ENCODE measurements at regions not wholly inside any gene's neighbourhood (a gene's known extent, or its start where the extent isn't known, plus 50 kb on each side); places are given as distances from the start of the nearest gene placed in this dataset.
"Not testable (repeated sequence)": the region's sequence is repeated elsewhere in the genome, so short reads cannot be mapped to it uniquely, and the experiment has no call there.

DNA sequence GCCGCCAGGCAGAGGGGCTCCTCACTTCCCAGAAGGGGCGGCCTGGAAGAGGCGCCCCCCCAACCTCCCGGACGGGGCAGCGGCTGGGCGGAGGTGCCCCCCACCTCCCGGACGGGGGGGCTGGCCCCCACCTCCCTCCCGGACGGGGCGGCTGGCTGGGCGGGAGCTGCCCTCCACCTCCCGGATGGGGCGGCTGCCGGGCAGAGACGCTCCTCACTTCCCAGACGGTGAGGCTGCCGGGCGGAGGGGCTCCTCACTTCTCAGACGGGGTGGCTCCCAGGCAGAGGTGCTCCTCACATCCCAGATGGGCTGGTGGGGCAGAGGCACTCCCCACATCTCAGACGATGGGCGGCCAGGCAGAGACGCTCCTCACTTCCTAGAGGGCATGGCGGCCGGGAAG is 389.7 kb upstream of the EYS start:
- no peaks in the 10 kb centered on the region for H3K79me2 ChIP-seq
- H3K9me2 ChIP-seq (replicated peaks; ENCODE audit: insufficient read depth), result no peaks in the 10 kb centered on the region
- H3K4me2 ChIP-seq, result no peak overlapping the region
- DNase-seq (ENCODE audit: low spot score), result no peak
- H2AFZ ChIP-seq, result no peak overlapping the region
- H3K27me3 ChIP-seq, result no peaks in the 10 kb centered on the region
- no peak overlapping the region for H3K27ac ChIP-seq
- no peaks in the 10 kb centered on the region for H3K36me3 ChIP-seq (replicated peaks; ENCODE audit: insufficient read depth, low read depth)
- WGBS (ENCODE audit: low lambda C conversion rate, missing lambda C conversion rate), result 94% methylated on average over 8 of the region's 26 CpGs
- no peak overlapping the region for H3K4me3 ChIP-seq
- TF ChIP-seq EZH2phosphoT487 (IDR thresholded peaks at IDR 0.05; ENCODE audit: low read depth, severe bottlenecking, unreplicated experiment), result no peak
- no peaks in the 10 kb centered on the region for H3K9me3 ChIP-seq (ENCODE audit: low read depth)
- H4K20me1 ChIP-seq (ENCODE audit: insufficient read depth, poor library complexity, severe bottlenecking), result no peaks in the 10 kb centered on the region
- no peaks in the 10 kb centered on the region for H3K4me1 ChIP-seq (ENCODE audit: insufficient read depth)

DNA sequence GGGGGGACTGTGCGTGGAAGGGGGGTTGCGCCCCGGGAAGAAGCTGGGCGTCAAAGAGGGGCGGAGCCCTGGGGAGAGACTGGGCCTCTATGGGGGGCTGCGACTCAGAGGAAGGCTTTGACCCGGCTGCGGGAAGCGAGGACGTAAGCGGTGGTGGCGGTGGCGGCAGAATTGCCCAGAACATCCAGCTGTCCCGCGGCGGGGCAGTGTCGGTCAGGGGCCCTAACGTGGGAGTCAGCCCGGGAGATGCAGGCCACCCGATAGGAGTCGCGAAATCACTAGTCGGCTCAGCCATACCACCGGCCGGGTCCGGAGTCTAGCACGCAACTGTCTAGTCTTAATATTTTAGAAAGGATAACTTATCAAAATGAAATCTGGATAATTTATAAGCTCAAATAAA is 387.6 kb upstream of the EYS start:
- no peak for DNase-seq (ENCODE audit: low spot score)
- Histone ChIP-seq H3K79me2 (no peaks in the 10 kb centered on the region), H3K9me2 (replicated peaks; ENCODE audit: insufficient read depth) (no peaks in the 10 kb centered on the region), H3K4me2 (no peak overlapping the region), H4K20me1 (ENCODE audit: insufficient read depth, poor library complexity, severe bottlenecking) (no peaks in the 10 kb centered on the region), H3K9me3 (ENCODE audit: low read depth) (no peaks in the 10 kb centered on the region), H3K4me1 (ENCODE audit: insufficient read depth) (no peaks in the 10 kb centered on the region), H3K36me3 (replicated peaks; ENCODE audit: insufficient read depth, low read depth) (no peaks in the 10 kb centered on the region), H3K27ac (no peak overlapping the region), H2AFZ (no peak overlapping the region), H3K27me3 (no peaks in the 10 kb centered on the region), H3K4me3 (no peak overlapping the region)
- 97% methylated on average over 23 of the region's 27 CpGs for WGBS (ENCODE audit: low lambda C conversion rate, missing lambda C conversion rate)
- TF ChIP-seq EZH2 (IDR thresholded peaks at IDR 0.05; ENCODE audit: borderline replicate concordance) (no peak), EZH2phosphoT487 (IDR thresholded peaks at IDR 0.05; ENCODE audit: low read depth, severe bottlenecking, unreplicated experiment) (no peak), CTCF (IDR thresholded peaks at IDR 0.05; ENCODE audit: poor library complexity) (no peak)

DNA sequence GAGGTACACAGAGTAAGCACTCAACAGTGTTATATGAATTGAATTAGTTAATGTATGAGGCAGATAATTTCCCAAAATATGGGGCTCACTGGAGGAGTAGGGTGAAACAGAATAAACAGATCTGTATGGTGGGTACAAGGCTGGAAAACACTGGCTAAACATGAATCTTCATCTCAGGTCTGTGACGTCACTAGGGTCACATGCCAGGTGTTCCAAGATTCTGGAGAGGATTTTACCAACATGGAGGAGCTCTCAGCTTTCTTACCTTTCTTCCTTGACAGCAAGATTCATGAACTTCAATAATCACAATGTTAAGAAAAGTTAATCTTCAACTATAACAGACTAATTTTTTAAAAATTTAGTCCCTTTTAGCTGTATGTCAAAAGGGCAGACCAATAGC is 385.3 kb upstream of the EYS start:
- not testable (repeated sequence) for H4K20me1 ChIP-seq (ENCODE audit: insufficient read depth, poor library complexity, severe bottlenecking); H3K79me2 ChIP-seq; DNase-seq (ENCODE audit: low spot score); H3K4me1 ChIP-seq (ENCODE audit: insufficient read depth); H3K4me2 ChIP-seq; H3K9me3 ChIP-seq (ENCODE audit: low read depth); H3K9me2 ChIP-seq (replicated peaks; ENCODE audit: insufficient read depth); H2AFZ ChIP-seq; H3K27me3 ChIP-seq; H3K27ac ChIP-seq; H3K36me3 ChIP-seq (replicated peaks; ENCODE audit: insufficient read depth, low read depth); H3K4me3 ChIP-seq
- WGBS (ENCODE audit: low lambda C conversion rate, missing lambda C conversion rate), result 89% methylated on average over 1 of the region's 1 CpG

GRCh38 chr6:66086532-66086931 is 379.5 kb upstream of the EYS start:
- H3K27ac ChIP-seq, result no peak overlapping the region
- no peak overlapping the region for H3K4me3 ChIP-seq
- no peaks in the 10 kb centered on the region for H3K79me2 ChIP-seq
- no peaks in the 10 kb centered on the region for H3K27me3 ChIP-seq
- no peak for TF ChIP-seq CTCF (IDR thresholded peaks at IDR 0.05; ENCODE audit: poor library complexity)
- TF ChIP-seq EZH2 (IDR thresholded peaks at IDR 0.05; ENCODE audit: borderline replicate concordance), result no peak
- no peak for TF ChIP-seq EZH2phosphoT487 (IDR thresholded peaks at IDR 0.05; ENCODE audit: low read depth, severe bottlenecking, unreplicated experiment)
- no peaks in the 10 kb centered on the region for H3K36me3 ChIP-seq (replicated peaks; ENCODE audit: insufficient read depth, low read depth)
- no peaks in the 10 kb centered on the region for H4K20me1 ChIP-seq (ENCODE audit: insufficient read depth, poor library complexity, severe bottlenecking)
- H3K4me2 ChIP-seq, result no peak overlapping the region
- H3K9me2 ChIP-seq (replicated peaks; ENCODE audit: insufficient read depth), result no peaks in the 10 kb centered on the region
- H2AFZ ChIP-seq, result no peak overlapping the region
- H3K9me3 ChIP-seq (ENCODE audit: low read depth), result no peaks in the 10 kb centered on the region
- no peak for DNase-seq (ENCODE audit: low spot score)
- no peaks in the 10 kb centered on the region for H3K4me1 ChIP-seq (ENCODE audit: insufficient read depth)

DNA sequence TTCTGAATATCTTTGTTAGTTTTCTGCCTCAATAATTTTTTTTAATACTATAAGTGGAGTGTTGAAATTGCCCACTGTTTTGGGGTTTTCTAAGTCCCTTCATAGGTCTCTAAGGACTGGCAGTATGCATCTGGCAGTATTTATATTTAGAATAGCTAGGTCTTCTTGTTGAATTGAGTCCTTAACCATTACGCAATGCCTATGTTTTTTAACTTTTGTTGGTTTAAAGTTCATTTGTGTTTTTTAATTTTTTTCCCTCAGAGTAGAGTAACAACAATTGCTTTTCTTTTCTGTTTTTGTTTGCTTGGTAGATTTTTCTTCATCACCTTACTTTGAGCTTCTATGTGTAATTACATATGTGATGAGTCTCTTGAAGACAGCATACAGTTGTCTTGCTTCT is 375.9 kb upstream of the EYS start:
- Histone ChIP-seq H3K9me2 (replicated peaks; ENCODE audit: insufficient read depth) (no peaks in the 10 kb centered on the region), H3K27me3 (no peaks in the 10 kb centered on the region), H3K9me3 (ENCODE audit: low read depth) (no peaks in the 10 kb centered on the region), H3K4me3 (no peak overlapping the region), H3K27ac (no peak overlapping the region), H3K4me1 (ENCODE audit: insufficient read depth) (no peaks in the 10 kb centered on the region), H3K79me2 (no peaks in the 10 kb centered on the region), H4K20me1 (ENCODE audit: insufficient read depth, poor library complexity, severe bottlenecking) (no peaks in the 10 kb centered on the region), H3K4me2 (no peak overlapping the region), H3K36me3 (replicated peaks; ENCODE audit: insufficient read depth, low read depth) (no peaks in the 10 kb centered on the region), H2AFZ (no peak overlapping the region)
- 85% methylated on average over 1 of the region's 1 CpG for WGBS (ENCODE audit: low lambda C conversion rate, missing lambda C conversion rate)
- TF ChIP-seq EZH2 (IDR thresholded peaks at IDR 0.05; ENCODE audit: borderline replicate concordance) (no peak), EZH2phosphoT487 (IDR thresholded peaks at IDR 0.05; ENCODE audit: low read depth, severe bottlenecking, unreplicated experiment) (no peak)
- DNase-seq (ENCODE audit: low spot score), result no peak

All from hepatocyte (in vitro differentiated cells).